K562 (cell line): ENCODE measurements at regions not wholly inside any gene's neighbourhood (a gene's known extent, or its start where the extent isn't known, plus 50 kb on each side); places are given as distances from the start of the nearest gene placed in this dataset.

Experiments used
- ATAC-seq: fragments of 200-7000 bp; cut with Tn5 transposase; 3 replicates; pipeline ENCODE4 v1.9.1; 2020; ENCODE audit warnings: moderate library complexity
- BruUV-seq: library from RNA; stranded (reverse); fragments of 400-500 nt; replicated peaks from 2 replicates; lab custom pipeline; 2021; lab: Mats Ljungman, UMichigan
- CTCF ChIA-PET: fragments of 300-600 bp; formaldehyde crosslinking; extraction: SDS; loops from one replicate; lab custom pipeline; 2021; ENCODE audit warnings: low intra/inter-chr PET ratio; lab: Yijun Ruan, JAX
- POLR2A ChIA-PET: fragments of 300-600, 350-650 bp; sonication (Branson Sonifier 250); formaldehyde crosslinking; extraction: SDS; loops from one replicate; lab custom pipeline; 2021; ENCODE audit warnings: antibody characterized with exemption, inconsistent platforms; lab: Yijun Ruan, JAX
- DNase-seq, 4 experiments: peaks; one replicate each; pipeline versions ENCODE4 v3.0.0 to v3.0.0-alpha.2; 2011 to 2018; ENCODE audit warnings: low spot score in 3 of 4, mixed read lengths in 3 of 4; ENCODE audit errors: extremely low read depth in 1 of 4
- FAIRE-seq: peaks from 2 replicates; lab custom pipeline; 2011; peaks lifted over from hg19 to GRCh38; lab: Jason Lieb, UNC
- H2AFZ ChIP-seq: 2 replicates; pipeline ENCODE4 v1.6.0; 2011; ENCODE audit warnings: low read depth, low read length, control low read depth, inconsistent platforms
- H3K27ac ChIP-seq: fragments of 200-600 bp; 3 replicates; pipeline ENCODE4 v1.8.0; 2011; ENCODE audit warnings: low read depth, mild to moderate bottlenecking, control low read depth, inconsistent platforms, low read length, moderate library complexity, mixed read lengths; ENCODE audit errors: extremely low read depth
- H3K27me3 ChIP-seq, 2 experiments: fragments of 300-600 bp in 1 of 2; 2 replicates in 1 of 2; 3 replicates in 1 of 2; pipeline versions ENCODE4 v1.6.0 to v1.8.0; 2011; ENCODE audit warnings: inconsistent platforms in 2 of 2, low read length in 2 of 2, mild to moderate bottlenecking in 1 of 2, mixed read lengths in 1 of 2, moderate library complexity in 1 of 2; ENCODE audit not compliant: control insufficient read depth in 2 of 2, insufficient read depth in 2 of 2
- H3K36me3 ChIP-seq: fragments of 300-600 bp; 3 replicates; pipeline ENCODE4 v1.8.0; 2011; ENCODE audit warnings: mild to moderate bottlenecking, low read length, inconsistent platforms; ENCODE audit not compliant: control insufficient read depth, insufficient read depth
- H3K4me1 ChIP-seq, 2 experiments: fragments of 200-600 bp in 1 of 2; replicated peaks in 1 of 2; 2 replicates in 1 of 2; 3 replicates in 1 of 2; pipeline versions ENCODE4 v1.5.1 to v1.8.0; 2011; ENCODE audit warnings: inconsistent platforms in 2 of 2, low read length in 2 of 2, mild to moderate bottlenecking in 1 of 2, mixed read lengths in 1 of 2, moderate library complexity in 1 of 2; ENCODE audit not compliant: control insufficient read depth in 2 of 2, insufficient read depth in 2 of 2
- H3K4me2 ChIP-seq: 2 replicates; pipeline ENCODE4 v1.6.1; 2011; ENCODE audit warnings: low read length, control low read depth, inconsistent platforms, mixed read lengths; ENCODE audit not compliant: insufficient read depth
- H3K4me3 ChIP-seq: fragments of 200-600 bp; sonication (generic), shearing (Covaris generic); 2 replicates; pipeline ENCODE4 v1.5.1; 2016; ENCODE audit warnings: control low read depth, inconsistent platforms
- H3K79me2 ChIP-seq: fragments of 200-600 bp; 3 replicates; pipeline ENCODE4 v1.8.0; 2011; ENCODE audit warnings: low read length, inconsistent platforms; ENCODE audit not compliant: control insufficient read depth, insufficient read depth
- H3K9ac ChIP-seq, 2 experiments: 2 replicates each; pipeline versions ENCODE4 v1.6.0 to v1.6.1; 2011; ENCODE audit warnings: low read depth in 2 of 2, low read length in 2 of 2, control low read depth in 1 of 2, inconsistent platforms in 1 of 2, mild to moderate bottlenecking in 1 of 2, mixed read lengths in 1 of 2; ENCODE audit not compliant: insufficient read depth in 1 of 2
- H3K9me1 ChIP-seq: one replicate; pipeline ENCODE4 v1.6.0; 2011; ENCODE audit warnings: inconsistent platforms, mild to moderate bottlenecking, low read length, moderate library complexity; ENCODE audit not compliant: control insufficient read depth, insufficient read depth
- H3K9me3 ChIP-seq: replicated peaks from 2 replicates; pipeline ENCODE4 v1.5.1; 2011; ENCODE audit warnings: low read depth, low read length, inconsistent platforms; ENCODE audit not compliant: control insufficient read depth, insufficient read depth
- H4K20me1 ChIP-seq: replicated peaks from 2 replicates; pipeline ENCODE4 v1.6.1; 2011; ENCODE audit warnings: low read length, inconsistent platforms, mixed read lengths; ENCODE audit not compliant: control insufficient read depth, insufficient read depth
- CCAR2 ChIP-seq: fragments of 200-400 bp; formaldehyde crosslinking; IDR thresholded peaks from 2 replicates; pipeline ENCODE4 v1.6.1; 2017; ENCODE audit warnings: mild to moderate bottlenecking, low read depth, low read length
- HNRNPH1 ChIP-seq: fragments of 200-400 bp; formaldehyde crosslinking; optimal IDR thresholded peaks from 2 replicates; pipeline ENCODE3; 2017; ENCODE audit warnings: low read depth, mild to moderate bottlenecking, low read length, moderate library complexity
- IRF2 ChIP-seq: sonication (generic); formaldehyde crosslinking; IDR thresholded peaks from 2 replicates; pipeline ENCODE4 v1.8.1; 2022; ENCODE audit warnings: mild to moderate bottlenecking, missing genetic modification reagents
- STAG1 ChIP-seq: sonication (generic); formaldehyde crosslinking; IDR thresholded peaks from 2 replicates; pipeline ENCODE4 v1.5.0; 2020; ENCODE audit warnings: missing genetic modification reagents, borderline replicate concordance
- TAF15 ChIP-seq: fragments of 200-400 bp; formaldehyde crosslinking; IDR thresholded peaks from 2 replicates; pipeline ENCODE4 v1.6.1; 2017; ENCODE audit warnings: mild to moderate bottlenecking, low read depth, low read length, moderate library complexity
- WGBS: fragments of 100-300 bp; shearing (Covaris generic); methylation state at CpG from one replicate; pipeline ENCODE4 v1.1.6; 2016; ENCODE audit warnings: low coverage, mixed read lengths; ENCODE audit not compliant: insufficient coverage; ENCODE audit errors: missing lambda C conversion rate; 5-methylcytosine and 5-hydroxymethylcytosine counted together
- in situ Hi-C: fragments of 300-500 bp; cut with MboI; formaldehyde crosslinking; loops from 4 replicates; pipeline ENCODE4 v1.15.0; 2018; ENCODE audit warnings: inconsistent platforms, mixed read lengths
- intact Hi-C: fragments of 100-400 bp; cut with micrococcal nuclease; formaldehyde crosslinking; loops from 2 replicates; pipeline ENCODE4 v1.14.2; 2022
- TF ChIP-seq, protein P1 (sequence below): IDR thresholded peaks from 3 replicates; pipeline ENCODE4 v1.6.1; 2011; ENCODE audit warnings: borderline replicate concordance, mild to moderate bottlenecking; ENCODE audit not compliant: insufficient read length, insufficient read depth

DNA sequence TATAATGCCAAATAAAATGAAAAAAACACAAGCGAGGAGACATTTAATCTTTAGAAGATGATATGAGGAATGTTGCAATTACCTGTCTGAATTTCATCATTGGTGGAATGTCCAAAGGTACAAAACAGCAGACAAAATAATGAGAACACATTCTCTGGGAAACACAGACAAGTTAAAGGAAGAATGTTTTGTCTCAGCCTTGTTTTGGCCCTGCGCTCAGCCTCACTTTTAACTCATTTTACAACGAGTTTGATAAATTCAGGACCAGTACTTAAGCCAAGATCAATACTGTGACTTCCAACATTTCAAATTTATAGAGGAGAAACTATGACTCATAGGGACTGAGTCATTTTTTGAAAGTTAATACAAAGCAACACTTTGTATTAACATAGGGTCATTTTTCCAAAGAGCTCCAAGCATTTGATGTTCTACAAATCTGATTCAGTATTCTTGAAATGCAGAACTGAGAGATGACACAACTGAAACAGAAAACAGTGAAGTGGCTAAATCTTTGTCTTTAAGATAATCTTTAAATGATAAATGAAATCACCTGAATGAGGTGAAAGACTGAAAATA is 833.2 kb upstream of the CHAC2 start:
- Histone ChIP-seq H2AFZ (no peak overlapping the region), H3K79me2 (no peaks in the 10 kb centered on the region), H3K9ac (no peak overlapping the region), H3K4me3 (no peak overlapping the region), H3K27me3 (no peaks in the 10 kb centered on the region), H3K9me3 (no peaks in the 10 kb centered on the region; the same call in 1 of the 2 replicates), H4K20me1 (no peaks in the 10 kb centered on the region), H3K27ac (no peak overlapping the region), H3K9me1 (no peaks in the 10 kb centered on the region), H3K4me1 (no peaks in the 10 kb centered on the region), H3K36me3 (no peaks in the 10 kb centered on the region), H3K4me2 (no peak overlapping the region)
- 0% methylated on average over 3 of the region's 3 CpGs for WGBS
- no peak for DNase-seq
- intact Hi-C loops: no loop called here
- no peak for FAIRE-seq
- TF ChIP-seq STAG1 (no peak), TAF15 (no peak), HNRNPH1 (no peak), CCAR2 (no peak), IRF2 (no peak)
- TF ChIP-seq, protein P1, sequence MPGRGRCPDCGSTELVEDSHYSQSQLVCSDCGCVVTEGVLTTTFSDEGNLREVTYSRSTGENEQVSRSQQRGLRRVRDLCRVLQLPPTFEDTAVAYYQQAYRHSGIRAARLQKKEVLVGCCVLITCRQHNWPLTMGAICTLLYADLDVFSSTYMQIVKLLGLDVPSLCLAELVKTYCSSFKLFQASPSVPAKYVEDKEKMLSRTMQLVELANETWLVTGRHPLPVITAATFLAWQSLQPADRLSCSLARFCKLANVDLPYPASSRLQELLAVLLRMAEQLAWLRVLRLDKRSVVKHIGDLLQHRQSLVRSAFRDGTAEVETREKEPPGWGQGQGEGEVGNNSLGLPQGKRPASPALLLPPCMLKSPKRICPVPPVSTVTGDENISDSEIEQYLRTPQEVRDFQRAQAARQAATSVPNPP: no peak
- ChIA-PET POLR2A (no interaction called here), CTCF (no interaction called here)
- ATAC-seq: no peak
- no TSS peak for BruUV-seq
- in situ Hi-C loops: no loop called here
